ENCODE measurements at regions not wholly inside any gene's neighbourhood (a gene's known extent, or its start where the extent isn't known, plus 50 kb on each side); places are given as distances from the start of the nearest gene placed in this dataset.

DNA sequence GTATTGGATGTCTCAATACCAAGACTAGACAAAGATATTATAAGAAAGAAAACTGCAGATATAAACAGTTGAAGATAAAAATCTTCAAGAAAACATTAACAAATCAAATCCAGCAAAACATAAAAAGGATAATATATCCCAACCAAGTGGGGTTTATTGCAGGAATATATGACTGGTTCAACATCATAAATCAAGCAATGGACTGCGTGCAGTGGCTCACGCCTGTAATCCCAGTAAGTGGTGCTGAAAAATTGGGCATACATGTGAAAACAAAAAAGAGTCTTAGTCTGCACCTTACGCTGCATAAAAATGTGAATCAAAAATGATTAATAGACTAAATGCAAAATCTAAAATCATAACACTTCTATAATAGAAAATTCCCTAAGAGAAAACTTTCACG is 112.9 kb upstream of the PDE4B start:
- TF ChIP-seq, protein P1, sequence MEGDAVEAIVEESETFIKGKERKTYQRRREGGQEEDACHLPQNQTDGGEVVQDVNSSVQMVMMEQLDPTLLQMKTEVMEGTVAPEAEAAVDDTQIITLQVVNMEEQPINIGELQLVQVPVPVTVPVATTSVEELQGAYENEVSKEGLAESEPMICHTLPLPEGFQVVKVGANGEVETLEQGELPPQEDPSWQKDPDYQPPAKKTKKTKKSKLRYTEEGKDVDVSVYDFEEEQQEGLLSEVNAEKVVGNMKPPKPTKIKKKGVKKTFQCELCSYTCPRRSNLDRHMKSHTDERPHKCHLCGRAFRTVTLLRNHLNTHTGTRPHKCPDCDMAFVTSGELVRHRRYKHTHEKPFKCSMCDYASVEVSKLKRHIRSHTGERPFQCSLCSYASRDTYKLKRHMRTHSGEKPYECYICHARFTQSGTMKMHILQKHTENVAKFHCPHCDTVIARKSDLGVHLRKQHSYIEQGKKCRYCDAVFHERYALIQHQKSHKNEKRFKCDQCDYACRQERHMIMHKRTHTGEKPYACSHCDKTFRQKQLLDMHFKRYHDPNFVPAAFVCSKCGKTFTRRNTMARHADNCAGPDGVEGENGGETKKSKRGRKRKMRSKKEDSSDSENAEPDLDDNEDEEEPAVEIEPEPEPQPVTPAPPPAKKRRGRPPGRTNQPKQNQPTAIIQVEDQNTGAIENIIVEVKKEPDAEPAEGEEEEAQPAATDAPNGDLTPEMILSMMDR (IDR thresholded peaks at IDR 0.05; ENCODE audit: low read depth, low read length) = no peak
- H3K9me3 ChIP-seq (ENCODE audit: severe bottlenecking) = no peaks in the 10 kb centered on the region
- no peak overlapping the region for H3K27ac ChIP-seq
- DNase-seq = no peak
- no peaks in the 10 kb centered on the region for H3K27me3 ChIP-seq (ENCODE audit: insufficient read depth, low read depth, severe bottlenecking)
- H3K4me3 ChIP-seq (ENCODE audit: low read depth, low read length) = no peak overlapping the region
- no peaks in the 10 kb centered on the region for H3K36me3 ChIP-seq

DNA sequence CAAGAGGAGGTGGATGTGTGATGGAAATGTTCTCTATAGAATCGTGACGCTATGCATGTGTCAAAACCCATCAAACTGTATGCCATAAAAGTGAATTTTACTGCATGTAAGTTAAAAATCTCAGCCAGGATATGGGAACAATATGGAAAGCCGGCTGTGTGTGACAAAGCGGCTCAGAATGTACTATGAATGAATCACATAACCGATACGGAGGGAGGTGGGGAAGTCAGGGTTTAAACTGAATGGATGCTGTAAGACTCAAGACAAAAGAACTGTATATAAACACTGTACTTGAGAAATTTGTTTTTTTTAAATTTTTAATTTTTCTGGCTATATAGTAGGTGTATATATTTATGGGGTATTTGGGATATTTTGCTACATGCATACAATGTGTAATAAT is 111.6 kb upstream of the PDE4B start:
- no peak overlapping the region for H3K4me3 ChIP-seq (ENCODE audit: low read depth, low read length)
- TF ChIP-seq, protein P1 (IDR thresholded peaks at IDR 0.05; ENCODE audit: low read depth, low read length) = no peak
- no peaks in the 10 kb centered on the region for H3K27me3 ChIP-seq (ENCODE audit: insufficient read depth, low read depth, severe bottlenecking)
- no peak for DNase-seq
- no peak overlapping the region for H3K27ac ChIP-seq
- H3K36me3 ChIP-seq = no peaks in the 10 kb centered on the region
- H3K9me3 ChIP-seq (ENCODE audit: severe bottlenecking) = no peaks in the 10 kb centered on the region

- TF ChIP-seq, protein P1 (IDR thresholded peaks at IDR 0.05; ENCODE audit: low read depth, low read length) = peak; percentile 78
- no peaks in the 10 kb centered on the region for H3K27me3 ChIP-seq (ENCODE audit: insufficient read depth, low read depth, severe bottlenecking)
- no peak overlapping the region for H3K27ac ChIP-seq
- DNase-seq = peak; percentile 68
- H3K36me3 ChIP-seq = no peaks in the 10 kb centered on the region
- H3K9me3 ChIP-seq (ENCODE audit: severe bottlenecking) = no peaks in the 10 kb centered on the region
- no peak overlapping the region for H3K4me3 ChIP-seq (ENCODE audit: low read depth, low read length)
Measured at GRCh38 chr1:65687428-65688214, 105.1 kb upstream of the PDE4B start.

DNA sequence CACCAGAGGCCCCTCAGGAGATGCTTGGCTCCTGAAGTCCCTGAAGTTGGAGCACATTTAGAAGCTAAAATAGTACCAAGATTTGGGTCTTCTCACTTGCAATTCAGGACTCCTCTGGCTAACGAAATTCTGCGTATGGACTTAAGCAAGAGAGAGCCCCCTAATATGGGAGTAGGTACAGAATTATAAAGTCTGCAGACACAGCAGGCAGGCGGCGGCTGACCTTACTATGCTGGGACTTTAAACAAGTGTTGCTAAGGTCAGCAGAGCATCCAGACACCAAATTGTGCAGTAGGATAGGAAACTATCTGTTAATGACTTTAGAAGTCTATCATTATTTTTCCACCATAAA is 104.5 kb upstream of the PDE4B start:
- TF ChIP-seq, protein P1 (IDR thresholded peaks at IDR 0.05; ENCODE audit: low read depth, low read length) = no peak

DNA sequence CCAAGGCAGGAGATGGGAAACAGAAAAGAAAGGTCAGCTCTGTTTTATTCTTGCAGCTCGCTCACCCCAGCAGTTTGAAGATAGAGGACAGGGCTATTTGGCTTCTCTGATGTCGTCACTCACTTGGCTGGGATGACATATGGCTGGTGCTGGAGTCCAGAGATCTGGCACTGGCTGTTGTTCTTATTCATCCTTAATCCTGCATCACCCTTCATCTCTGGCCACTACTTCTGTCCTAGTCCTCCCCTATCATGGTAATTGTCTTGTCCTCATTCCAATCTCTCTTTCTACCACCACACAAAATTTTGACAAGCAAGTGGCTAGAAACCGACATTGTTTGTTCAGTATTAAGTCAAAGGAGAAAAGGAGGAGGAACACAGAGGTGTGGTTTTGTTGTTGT is 103.8 kb upstream of the PDE4B start:
- peak; percentile 28 for DNase-seq
- H3K27ac ChIP-seq = no peak overlapping the region
- TF ChIP-seq, protein P1 (IDR thresholded peaks at IDR 0.05; ENCODE audit: low read depth, low read length) = no peak
- H3K4me3 ChIP-seq (ENCODE audit: low read depth, low read length) = no peak overlapping the region
- no peaks in the 10 kb centered on the region for H3K27me3 ChIP-seq (ENCODE audit: insufficient read depth, low read depth, severe bottlenecking)
- H3K36me3 ChIP-seq = no peaks in the 10 kb centered on the region
- H3K9me3 ChIP-seq (ENCODE audit: severe bottlenecking) = no peaks in the 10 kb centered on the region

More for the DNA sequence above, 104.5 kb upstream of the PDE4B start:
- H3K27me3 ChIP-seq (ENCODE audit: insufficient read depth, low read depth, severe bottlenecking) = no peaks in the 10 kb centered on the region
- DNase-seq = no peak
- no peaks in the 10 kb centered on the region for H3K36me3 ChIP-seq
- H3K9me3 ChIP-seq (ENCODE audit: severe bottlenecking) = no peaks in the 10 kb centered on the region
- no peak overlapping the region for H3K27ac ChIP-seq
- no peak overlapping the region for H3K4me3 ChIP-seq (ENCODE audit: low read depth, low read length)

Data from WERI-Rb-1 (cell line).